A172 (cell line): ENCODE measurements at regions not wholly inside any gene's neighbourhood (a gene's known extent, or its start where the extent isn't known, plus 50 kb on each side); places are given as distances from the start of the nearest gene placed in this dataset.
A peak's percentile ranks its signal among the peaks of the same experiment; 100 is the strongest.

ENCODE experiments used
- DNase-seq: peaks from one replicate; pipeline ENCODE4 v3.0.0-alpha.2; 2015; ENCODE audit warnings: low spot score

DNA sequence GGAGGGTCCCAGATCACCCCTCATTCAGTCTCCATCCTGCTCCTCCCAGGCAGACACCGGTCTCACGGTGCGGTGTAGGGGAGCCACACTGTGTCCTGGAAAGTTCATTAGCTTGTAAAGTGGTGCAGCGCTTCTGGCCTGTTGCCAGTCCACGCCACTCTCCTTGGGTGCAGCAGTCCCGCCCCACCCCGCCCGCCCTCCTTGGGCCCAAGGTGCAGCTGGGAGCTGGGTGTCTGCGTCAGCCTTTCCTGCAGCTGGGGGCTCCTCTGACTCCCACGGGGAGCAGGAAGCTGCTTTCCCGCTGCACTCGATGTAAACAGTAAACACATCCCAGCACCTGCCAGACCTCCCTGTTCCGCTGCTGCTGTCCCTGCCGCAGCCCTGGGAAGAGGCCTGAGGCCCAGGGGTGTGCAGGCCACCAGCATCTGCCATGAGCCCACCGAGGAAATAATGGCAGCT is 53.8 kb upstream of the ASB18 start:
- DNase-seq: no peak

DNA sequence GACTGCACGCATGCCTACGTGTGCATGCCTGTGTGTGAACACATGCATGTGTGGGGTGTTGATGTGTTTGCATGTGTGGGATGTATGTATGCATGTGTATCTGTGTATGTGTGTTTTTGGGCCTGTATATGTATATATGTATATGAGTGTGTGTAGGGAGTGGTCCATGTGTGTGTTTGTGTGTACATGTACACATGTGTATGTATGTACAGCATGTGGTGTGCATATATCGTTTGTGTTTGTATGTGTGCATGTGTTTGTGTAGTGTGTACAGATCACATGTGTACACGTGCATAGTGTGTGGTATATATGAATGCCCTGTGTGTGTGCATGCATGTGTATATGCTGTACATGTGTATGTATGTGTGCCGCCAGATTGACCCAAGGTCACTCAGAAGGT is 54.2 kb upstream of the ASB18 start:
- DNase-seq: no peak

DNA sequence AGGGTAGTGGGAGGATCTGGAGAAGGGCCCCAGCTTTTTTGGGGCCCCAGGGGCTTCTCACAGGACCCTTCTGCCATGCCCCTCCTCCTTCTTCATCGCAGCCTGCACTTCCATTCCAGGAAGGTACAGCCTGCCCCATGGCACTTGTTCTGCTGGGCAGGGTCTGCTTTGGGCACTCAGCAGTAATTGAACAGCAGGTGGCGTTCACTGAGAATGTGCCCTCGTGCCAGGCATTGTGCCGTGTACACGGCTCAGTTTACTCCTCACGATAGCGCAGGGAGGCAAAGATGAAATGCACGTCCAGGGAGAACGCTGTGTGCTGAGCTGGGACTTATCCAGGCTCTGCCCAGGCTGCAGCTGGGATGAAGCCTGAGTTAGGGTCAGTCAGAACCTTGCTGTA is 54.8 kb upstream of the ASB18 start:
- no peak for DNase-seq

DNA sequence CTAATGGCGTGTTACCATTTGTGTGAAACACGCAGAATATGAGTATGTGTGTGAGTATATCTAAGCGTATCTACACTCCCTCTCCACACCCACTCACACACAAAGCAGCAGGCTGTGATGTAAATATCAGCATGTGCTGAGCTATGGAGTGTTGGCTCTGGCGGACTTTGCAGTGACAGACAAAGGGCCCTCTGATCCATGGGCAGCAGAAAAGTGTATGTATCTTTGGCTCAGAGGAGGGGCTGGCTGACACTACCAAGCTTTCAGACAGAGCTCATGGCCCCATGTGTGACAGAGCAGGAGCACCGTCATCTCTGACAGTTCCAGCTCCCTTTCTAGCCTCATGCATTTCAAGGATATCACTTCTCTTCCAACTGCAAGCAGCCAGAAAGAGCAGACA is 57.2 kb upstream of the ASB18 start:
- DNase-seq: no peak

DNA sequence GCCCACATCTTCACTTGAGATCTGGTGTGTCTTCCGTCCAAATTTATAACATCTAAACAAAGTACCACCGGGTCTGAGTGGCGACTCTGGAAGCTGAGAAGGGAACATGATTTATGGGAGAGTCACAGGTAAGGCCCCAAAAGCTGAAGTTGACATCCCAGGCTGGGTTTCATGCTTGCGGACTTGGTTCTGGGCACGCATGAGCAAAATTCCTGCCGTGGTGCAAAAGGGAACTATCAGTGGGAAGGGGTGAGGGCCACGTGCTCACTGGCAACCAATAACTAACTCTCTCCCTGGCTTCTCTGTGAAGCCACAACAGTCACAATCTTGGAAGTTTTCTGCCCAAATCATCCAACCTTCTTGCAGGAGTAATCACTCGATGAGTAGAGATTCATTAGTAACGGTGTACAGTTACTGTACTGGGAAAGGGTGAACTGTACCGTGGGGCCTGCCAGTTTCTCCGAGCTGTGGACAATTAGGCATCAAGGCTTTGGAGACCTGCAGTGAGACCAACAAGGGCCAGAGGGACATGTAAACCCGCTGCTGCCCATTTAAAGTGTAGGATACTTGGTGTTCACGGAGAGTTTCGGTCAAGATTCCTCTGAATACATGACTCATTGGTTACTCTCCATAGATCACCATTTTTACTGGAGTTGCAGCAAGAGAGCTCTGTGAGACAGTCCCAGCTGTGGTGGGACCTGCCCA is 69.4 kb upstream of the ASB18 start:
- DNase-seq: no peak

DNA sequence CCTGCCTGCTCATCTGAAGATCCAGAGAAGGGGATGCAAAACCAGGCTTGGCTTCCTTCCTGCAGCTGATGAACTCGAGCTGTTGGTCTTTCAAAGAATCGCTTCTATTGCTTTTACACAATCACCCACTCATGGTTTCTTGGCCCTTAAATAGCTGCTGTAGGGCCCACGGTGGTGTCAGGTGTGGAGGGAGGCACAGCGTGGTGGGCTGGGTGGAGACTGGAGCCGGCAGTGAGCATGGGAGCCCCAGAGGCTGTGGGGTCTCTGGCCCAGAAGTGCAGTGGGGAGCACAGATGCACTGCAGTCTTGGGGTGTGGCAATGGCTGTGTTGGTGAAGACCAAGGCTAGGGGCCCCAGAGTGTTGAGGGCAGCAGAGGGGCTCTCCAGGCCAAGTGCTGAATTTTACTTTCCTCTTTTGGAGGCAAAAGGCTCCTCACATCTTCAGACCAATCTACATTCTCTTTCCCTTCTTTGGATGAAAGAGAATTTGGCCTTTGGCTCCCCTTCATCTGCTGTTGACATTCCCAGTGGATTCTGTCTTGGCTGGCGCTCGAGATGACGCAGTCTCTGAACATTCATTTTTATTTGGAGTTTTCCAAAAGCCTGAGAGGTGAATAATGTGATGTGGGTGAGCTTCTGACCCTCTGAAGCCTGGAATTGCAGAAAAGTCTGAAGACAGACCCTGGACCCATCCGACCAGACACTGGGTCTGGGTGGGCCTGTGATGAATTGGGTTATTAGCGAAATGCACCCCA is 70.1 kb upstream of the ASB18 start:
- no peak for DNase-seq

DNA sequence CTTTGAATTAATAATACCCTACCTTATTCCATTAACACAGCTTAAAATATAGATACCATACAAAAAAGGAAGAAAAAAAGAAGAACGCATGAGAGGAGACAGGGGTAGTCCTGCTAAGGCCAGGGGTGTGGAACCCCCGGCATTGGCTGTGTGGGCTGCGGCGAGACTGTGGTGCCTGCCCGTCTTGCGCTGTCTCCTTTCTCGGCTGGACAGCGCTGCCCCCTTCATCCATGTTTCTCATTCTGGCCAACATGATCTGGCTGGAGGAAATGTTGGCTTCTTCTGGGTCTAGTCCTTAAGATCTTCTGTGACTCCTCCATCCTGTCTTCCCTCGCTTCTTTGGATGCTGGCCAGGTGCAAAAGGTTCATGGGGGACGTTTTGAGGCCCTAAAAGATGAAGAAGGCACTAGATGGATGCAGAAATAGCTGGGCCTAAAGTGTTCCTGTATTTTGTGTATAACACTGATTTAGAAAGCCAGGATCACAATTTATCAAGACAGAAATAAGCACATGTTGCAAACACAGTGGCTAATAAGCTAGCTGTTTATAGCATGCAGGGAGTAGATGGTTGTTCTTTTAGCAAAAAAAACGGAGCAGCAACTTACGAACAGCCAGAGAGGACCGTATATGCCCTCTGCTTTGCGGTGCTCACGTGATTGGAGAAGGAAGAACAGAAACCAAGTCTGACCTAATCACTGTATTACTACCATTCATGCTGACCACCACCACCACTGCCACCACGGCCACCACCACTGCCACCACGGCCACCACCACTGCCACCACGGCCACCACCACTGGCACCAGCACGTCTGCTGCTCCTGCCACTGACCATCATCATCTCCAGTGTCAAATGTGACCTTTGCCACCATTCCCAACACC is 71.7 kb upstream of the ASB18 start:
- no peak for DNase-seq

DNA sequence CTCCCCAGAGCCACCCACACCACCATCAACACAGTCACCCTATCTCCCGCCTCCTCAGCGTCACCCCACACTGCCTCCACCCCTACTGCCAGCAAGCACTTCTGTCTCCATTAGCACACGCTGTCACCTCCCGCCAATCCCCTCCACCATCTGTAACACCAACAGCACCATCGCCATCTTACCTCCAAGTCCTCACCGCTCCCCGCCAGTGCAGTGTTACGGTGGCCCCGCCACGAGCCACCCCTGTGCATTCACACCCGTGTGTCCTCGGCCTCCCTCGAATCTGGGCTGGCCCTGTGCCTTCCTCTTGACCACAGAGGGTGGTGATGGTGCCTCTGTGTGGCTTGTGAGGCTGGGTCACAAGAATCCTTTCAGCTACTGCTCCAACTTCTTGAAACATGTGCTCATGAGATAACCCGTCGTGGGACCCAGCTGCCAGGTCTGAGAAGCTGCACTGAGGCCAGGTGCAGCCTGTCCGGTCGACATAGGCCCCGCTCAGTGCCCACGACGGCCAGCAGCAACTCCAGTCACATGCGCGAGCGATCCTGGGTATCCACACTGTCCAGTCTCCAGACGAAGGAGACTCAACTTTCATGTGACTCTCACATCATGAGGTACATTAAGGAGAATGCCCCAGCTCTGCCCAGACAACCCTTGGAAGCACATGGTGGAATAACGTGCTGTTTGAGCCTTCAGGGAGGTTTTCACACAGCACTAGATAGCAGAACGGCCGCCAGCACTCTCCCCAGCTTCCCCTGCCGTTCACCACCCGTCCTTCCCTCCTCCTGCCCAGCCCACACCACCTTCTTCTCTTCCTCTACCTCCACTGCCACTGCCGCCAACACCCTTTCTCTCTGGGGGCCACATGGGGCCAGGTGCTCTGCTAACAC is 72.6 kb upstream of the ASB18 start:
- no peak for DNase-seq

DNA sequence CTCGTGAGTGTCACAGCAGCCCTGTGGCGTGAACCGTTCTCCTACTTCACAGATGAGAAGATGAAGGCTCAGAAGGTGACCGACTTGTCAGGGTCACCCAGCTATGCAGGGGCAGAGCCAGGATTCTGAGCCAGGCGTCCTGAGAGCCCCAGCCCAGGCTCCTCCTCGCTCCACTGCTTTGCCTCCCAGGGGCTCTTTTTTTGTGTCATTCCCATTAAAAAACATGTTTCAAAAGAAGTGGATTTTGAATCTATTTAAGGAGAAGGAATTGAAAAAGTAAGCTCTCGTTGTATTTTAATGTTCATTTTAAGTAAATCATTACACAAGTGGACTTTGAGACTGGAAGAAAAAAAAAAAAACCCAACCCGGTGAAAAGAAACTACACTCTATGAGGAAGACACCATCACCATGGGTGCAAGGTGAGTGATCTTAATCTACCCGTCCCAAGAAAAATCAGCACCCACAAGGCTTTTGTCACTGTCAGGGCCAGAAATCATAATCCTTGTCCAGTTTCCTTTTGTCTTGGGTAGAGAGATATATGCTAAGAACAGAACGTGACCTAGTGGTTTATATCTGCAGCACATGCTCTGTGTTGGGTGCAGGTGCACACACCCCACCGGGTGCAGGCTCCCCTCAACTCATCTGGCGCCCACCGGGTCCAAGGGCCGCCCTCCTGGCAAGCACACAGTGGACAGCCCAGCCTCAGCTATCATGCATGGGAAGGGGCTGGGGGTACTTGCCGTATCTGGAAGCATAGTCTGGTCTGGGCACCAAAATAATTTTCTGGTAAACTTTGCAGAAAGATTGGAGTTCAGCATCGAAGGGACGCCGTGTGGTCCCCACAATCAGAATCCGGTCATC is 73.5 kb upstream of the ASB18 start:
- no peak for DNase-seq

DNA sequence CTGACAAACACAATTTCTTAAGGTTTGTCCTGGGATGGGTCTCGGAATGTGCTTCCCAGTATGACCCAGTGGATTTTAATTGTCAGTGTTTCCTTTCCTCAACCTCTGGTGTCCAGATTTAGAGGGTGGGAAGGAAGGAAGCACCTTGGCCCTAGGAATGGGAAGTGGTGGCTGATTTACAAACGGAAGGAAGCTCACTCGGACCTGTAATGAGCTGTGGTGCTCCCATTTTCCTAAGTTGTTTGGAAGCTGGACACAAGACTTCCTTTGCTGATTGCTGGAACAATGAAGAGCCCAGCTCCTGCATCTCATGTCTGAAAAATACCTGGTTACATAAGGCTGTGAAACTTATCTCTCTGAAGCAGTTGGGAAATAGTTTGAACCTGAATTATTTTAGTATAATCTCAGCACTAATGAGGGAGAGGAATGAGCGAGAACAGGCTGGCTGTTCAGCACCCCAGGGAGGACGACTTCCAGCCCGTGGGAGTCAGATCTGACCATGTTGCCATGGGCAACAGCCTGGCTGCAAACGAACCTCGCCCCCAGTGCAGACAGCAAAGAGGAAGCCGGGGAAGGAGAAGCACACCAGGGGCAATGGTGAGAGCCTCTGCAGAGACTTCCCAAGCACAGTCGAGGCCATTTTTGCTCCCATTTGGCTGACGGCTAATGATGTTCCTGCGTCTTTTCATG is 74.4 kb upstream of the ASB18 start:
- DNase-seq: no peak

DNA sequence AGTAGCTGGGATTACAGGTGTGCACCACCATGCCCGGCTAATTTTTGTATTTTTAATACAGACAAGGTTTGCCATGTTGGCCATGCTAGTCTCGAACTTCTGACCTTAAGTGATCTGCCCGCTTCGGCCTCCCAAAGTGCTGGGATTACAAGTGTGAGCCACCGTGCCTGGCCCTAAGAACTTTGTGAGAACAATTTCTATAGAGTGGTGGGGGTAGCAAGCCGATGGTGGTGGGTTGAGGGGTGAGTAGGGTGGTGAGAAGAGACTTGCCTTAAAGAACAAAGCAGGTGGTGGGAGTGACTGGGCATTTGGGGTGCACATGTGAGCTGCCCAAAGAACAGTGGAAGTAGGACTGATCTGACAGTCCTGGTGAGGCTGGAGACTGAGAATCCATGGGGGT is 76.0 kb upstream of the ASB18 start:
- no peak for DNase-seq

DNA sequence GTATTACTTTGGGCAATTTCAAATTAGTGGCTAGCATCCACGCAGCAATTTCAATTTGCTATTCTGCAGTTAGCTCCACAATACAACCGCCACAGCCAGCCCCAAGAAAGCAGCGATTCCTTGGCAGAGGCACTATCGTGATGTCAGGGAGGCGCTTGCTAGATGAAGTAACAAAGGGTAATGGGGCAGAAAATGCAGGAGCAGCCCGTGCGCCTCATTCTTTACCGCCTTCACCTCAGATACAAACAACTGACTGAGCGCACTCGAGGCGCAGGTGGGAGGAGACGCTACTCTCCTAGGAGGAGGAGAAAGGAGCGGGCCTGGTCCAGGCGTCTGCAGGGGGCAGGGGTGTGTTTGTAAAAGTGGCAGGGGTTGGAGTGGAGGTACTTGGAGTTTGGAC is 76.9 kb upstream of the ASB18 start:
- DNase-seq: no peak

DNA sequence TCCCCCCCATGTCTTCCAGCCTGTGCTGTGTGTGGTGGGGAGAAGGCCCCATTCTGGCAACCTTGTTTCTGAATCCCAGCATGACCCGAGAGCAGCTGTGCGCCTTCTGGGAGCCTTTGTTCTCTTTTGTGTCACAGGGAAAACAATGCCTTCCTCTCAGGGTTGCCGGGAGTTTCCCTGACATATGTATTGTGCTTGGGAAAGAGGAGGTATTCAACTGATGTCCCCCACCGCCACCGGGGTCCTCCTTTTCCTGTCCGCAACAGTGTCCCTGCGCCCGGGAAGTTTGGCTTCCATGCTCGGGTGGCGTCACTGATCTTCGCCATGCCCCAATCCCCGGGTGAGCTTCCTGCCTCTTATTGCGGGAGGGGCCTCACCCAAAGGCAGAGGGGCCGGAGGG is 77.5 kb upstream of the ASB18 start:
- no peak for DNase-seq

DNA sequence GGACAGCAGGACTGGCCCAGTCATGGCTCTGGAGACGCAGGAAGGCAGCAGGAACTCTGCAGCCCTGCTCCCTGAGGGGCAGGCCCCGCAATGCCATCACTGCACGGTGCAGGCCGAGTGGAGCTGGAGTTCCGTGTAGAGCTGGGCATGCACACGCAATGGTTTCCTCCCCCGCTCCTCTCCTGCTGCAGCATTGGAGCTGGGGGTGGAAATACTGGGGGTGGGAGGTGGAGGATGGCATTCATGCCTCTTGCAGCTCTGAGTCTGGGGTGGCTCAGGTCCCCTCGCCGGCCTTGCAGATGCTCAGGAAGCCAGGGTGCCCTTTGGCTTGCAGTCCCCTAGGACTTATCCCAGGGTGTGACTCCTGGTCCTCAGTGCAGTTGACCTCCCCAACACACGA is 78.3 kb upstream of the ASB18 start:
- DNase-seq: no peak

DNA sequence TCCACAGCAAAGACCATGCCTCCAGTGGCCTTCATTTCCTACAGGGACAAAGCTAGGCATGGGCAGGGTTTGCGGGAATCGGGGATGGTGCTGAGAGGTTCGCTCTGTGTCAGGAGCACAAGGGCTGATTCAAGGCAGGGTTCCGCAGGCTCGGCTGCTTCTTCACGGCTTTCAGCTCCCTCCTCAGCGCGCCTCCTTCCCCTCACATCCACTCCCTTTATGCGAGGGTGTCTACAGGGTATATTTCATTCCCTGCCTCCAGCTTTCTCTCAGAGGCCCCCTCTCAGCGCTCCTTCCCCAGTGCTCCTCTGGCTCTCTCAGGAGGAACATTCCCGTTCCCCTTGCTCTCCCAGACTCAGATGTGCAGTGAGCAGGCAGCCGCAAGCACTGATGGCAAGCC is 78.7 kb upstream of the ASB18 start:
- no peak for DNase-seq

DNA sequence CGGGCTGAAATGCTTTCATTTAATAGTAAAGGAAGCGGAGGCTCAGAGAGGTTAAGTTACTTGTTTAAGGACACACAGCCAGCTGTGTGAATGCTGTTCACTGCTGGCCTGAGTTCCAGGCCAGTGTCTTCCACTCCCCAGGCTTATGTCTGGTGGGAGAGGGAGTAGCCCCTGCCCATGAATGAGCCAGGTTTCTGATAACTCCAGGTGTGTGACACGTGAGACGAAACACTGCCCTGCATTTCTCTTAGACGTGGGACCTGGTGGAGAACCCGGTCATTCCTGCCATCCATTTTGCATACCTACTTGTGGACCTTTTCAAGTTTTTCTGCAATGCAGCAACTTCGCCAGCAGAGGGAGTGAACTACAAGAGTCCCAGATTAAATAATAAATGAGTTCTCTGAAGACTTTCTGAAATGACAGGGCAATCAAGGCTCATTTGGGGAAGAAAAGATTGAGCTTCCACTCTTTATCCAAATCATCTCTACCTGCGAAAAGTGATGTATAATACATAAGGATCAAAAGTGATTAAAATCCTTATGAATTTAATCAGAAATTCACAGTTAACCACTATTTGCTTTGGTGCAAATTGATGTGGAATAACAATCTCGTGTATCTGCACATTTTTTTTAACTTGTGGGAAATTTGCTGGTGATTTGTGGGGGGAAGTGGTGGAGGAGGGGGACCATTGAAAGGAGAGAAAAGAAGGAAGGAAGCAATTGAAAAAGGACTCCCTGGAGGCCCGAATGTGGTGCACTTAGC is 79.4 kb upstream of the ASB18 start:
- DNase-seq: peak; percentile 61

DNA sequence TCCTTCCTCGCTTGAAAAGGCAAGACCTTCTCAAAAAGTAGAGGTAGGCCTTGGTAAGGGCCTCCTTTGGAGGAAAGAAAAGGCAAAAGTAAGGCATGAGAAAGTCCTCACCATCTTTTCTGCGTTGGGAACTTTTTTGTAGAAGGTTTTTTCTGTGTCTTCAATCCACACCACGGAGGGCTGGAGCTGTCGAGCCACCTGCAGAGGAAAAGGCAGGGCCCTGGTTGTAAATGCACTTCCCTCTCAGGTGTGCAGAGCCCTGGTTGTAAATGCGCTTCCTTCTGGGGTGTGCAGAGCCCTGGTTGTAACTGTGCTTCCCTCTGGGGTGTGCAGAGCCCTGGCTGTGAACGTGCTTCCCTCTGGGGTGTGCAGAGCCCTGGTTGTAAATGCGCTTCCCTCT is 80.2 kb upstream of the ASB18 start:
- no peak for DNase-seq

DNA sequence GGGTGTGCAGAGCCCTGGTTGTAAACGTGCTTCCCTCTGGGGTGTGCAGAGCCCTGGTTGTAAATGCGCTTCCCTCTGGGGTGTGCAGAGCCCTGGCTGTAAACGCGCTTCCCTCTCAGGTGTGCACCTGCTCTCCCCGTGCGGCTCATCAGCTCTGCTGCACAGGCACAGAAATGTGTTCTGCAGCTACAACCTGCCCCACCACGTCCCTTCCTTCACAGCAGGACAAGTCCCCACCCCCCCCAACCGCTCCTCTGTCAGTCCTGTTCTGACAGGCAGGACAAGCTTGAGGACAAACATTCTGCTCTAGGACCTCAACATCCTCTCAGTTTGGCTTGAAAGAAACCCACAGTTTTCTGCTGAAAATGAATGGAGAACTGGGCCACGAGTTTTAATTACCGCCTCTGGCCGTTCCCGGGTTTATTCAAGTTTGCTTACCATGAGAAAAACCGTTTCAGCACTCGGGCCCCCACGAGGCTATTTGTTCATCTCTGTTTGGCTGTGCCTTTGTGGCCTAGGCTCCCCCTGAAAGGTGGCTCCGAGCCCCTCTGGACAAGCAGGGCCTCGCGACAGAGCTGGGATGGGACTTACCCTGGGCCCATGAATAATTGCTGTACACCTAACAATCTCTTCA is 81.0 kb upstream of the ASB18 start:
- no peak for DNase-seq

DNA sequence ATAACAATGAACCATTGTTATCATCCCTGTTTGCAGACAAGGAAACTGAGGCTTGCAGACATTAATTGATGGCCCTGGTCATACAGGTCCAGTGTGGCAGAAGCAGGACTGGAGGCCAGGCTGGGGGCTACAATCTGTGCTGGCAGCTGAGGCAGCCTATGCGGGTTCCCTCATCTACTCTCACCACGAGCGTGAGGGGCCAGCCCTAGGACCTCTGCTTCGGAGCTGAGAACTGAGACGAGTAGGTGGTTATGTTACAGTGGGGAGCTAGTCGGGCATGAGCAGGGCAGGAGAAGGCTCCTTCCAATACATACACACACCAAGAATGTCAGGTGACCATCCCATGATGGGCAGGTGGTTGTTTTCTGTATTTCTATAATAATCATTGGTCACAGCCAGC is 82.2 kb upstream of the ASB18 start:
- DNase-seq: no peak
